ENCODE measurements at regions not wholly inside any gene's neighbourhood (a gene's known extent, or its start where the extent isn't known, plus 50 kb on each side); places are given as distances from the start of the nearest gene placed in this dataset.

DNA sequence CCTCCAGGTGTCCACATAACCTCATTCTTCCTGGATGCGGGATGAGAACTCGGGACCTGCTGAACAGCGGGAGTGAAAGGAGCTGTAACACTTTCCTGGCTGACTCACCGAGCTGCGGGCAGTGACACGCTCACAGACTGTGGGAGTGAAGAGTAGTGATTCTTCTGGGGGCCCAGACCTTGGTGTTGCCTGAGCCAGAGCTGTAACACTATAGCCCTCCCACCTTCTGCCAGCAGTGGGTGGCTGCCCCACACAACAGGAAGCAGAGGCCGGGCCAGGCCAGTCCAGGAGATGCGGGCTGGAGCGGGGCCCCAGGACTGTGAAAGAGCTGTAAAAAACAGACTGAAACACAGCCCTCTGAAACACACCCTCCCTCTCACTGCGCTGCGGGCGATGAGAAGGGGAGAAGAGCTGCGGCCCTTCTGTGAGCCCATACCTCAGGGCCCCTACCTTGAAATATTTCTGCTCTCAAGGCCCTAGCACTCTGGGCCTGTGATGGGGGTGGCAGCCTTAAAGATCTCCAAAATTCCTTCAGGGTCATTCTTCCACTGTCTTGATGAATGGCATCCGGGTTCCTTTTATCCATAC lies 464.0 kb upstream of the CCDC54 start:
- TF ChIP-seq EZH2 (IDR thresholded peaks at IDR 0.05; ENCODE audit: borderline replicate concordance, low read length) = no peak
- TF ChIP-seq, protein P1, sequence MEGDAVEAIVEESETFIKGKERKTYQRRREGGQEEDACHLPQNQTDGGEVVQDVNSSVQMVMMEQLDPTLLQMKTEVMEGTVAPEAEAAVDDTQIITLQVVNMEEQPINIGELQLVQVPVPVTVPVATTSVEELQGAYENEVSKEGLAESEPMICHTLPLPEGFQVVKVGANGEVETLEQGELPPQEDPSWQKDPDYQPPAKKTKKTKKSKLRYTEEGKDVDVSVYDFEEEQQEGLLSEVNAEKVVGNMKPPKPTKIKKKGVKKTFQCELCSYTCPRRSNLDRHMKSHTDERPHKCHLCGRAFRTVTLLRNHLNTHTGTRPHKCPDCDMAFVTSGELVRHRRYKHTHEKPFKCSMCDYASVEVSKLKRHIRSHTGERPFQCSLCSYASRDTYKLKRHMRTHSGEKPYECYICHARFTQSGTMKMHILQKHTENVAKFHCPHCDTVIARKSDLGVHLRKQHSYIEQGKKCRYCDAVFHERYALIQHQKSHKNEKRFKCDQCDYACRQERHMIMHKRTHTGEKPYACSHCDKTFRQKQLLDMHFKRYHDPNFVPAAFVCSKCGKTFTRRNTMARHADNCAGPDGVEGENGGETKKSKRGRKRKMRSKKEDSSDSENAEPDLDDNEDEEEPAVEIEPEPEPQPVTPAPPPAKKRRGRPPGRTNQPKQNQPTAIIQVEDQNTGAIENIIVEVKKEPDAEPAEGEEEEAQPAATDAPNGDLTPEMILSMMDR (IDR thresholded peaks at IDR 0.05; ENCODE audit: low read length) = no peak
- Histone ChIP-seq H2AFZ (ENCODE audit: low read length) (no peak overlapping the region), H4K20me1 (ENCODE audit: insufficient read depth, low read length) (no peaks in the 10 kb centered on the region), H3K9me3 (ENCODE audit: low read length) (no peaks in the 10 kb centered on the region), H3K27me3 (ENCODE audit: insufficient read depth, low read length) (no peaks in the 10 kb centered on the region), H3K4me1 (ENCODE audit: insufficient read depth, low read length, severe bottlenecking) (no peaks in the 10 kb centered on the region), H3K79me2 (ENCODE audit: insufficient read depth, low read length) (no peaks in the 10 kb centered on the region), H3F3A (ENCODE audit: insufficient read depth, low read length) (no peaks in the 10 kb centered on the region), H3K9ac (ENCODE audit: low read length) (no peak overlapping the region), H3K9me2 (ENCODE audit: low read depth, low read length) (no peaks in the 10 kb centered on the region), H3K27ac (ENCODE audit: low read depth, low read length, poor library complexity, severe bottlenecking) (no peak overlapping the region), H3K4me3 (ENCODE audit: low read depth, low read length, poor library complexity, severe bottlenecking) (no peak overlapping the region), H3K36me3 (ENCODE audit: insufficient read depth, low read length) (no peaks in the 10 kb centered on the region), H3K4me2 (ENCODE audit: low read length) (no peak overlapping the region)

DNA sequence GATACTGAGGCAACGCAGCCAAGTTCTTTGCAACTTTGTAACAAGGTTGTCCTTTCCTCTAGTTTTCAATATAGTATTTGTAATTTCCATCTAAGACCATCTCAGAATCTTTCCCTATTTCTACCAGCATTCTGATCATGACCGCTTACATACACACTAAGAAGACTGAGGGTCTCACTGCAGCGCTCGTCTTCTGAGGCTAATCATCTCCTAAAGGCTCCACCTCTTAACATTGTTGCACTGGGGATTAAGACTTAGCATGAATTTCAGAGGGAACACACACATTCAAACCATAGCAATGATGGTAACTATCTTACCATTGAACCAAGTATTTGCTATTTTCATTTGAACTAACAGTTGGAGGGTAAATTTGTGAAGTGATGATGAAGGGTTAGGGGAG lies 463.3 kb upstream of the CCDC54 start:
- Histone ChIP-seq H3K79me2 (ENCODE audit: insufficient read depth, low read length) (no peaks in the 10 kb centered on the region), H3K4me3 (ENCODE audit: low read depth, low read length, poor library complexity, severe bottlenecking) (no peak overlapping the region), H3F3A (ENCODE audit: insufficient read depth, low read length) (no peaks in the 10 kb centered on the region), H3K27me3 (ENCODE audit: insufficient read depth, low read length) (no peaks in the 10 kb centered on the region), H3K4me1 (ENCODE audit: insufficient read depth, low read length, severe bottlenecking) (no peaks in the 10 kb centered on the region), H3K27ac (ENCODE audit: low read depth, low read length, poor library complexity, severe bottlenecking) (no peak overlapping the region), H3K36me3 (ENCODE audit: insufficient read depth, low read length) (no peaks in the 10 kb centered on the region), H2AFZ (ENCODE audit: low read length) (no peak overlapping the region), H3K9me3 (ENCODE audit: low read length) (no peaks in the 10 kb centered on the region), H3K9me2 (ENCODE audit: low read depth, low read length) (no peaks in the 10 kb centered on the region), H4K20me1 (ENCODE audit: insufficient read depth, low read length) (no peaks in the 10 kb centered on the region), H3K9ac (ENCODE audit: low read length) (no peak overlapping the region), H3K4me2 (ENCODE audit: low read length) (no peak overlapping the region)
- TF ChIP-seq, protein P1 (IDR thresholded peaks at IDR 0.05; ENCODE audit: low read length) = no peak
- no peak for TF ChIP-seq EZH2 (IDR thresholded peaks at IDR 0.05; ENCODE audit: borderline replicate concordance, low read length)

DNA sequence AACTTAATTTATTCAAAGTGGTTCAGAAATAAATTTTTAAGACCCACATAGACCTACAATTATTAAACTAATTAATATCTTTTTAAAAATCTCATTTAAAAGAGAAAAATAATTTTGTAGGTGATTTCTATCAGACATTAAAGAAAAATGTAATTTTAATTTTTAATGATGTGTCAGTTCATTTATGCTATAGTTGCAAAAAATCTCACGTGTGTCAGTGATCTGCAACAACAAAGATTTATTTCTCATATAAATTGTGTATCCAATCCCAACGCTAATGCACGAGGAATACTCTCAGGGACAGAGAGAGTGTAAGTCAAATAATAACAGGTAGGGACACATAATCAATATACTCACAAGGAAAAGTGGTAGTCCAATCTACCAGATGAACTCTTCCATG lies 456.6 kb upstream of the CCDC54 start:
- Histone ChIP-seq H3K27me3 (ENCODE audit: insufficient read depth, low read length) (no peaks in the 10 kb centered on the region), H3K9me2 (ENCODE audit: low read depth, low read length) (no peaks in the 10 kb centered on the region), H3K4me2 (ENCODE audit: low read length) (no peak overlapping the region), H3K9me3 (ENCODE audit: low read length) (no peaks in the 10 kb centered on the region), H3K4me1 (ENCODE audit: insufficient read depth, low read length, severe bottlenecking) (no peaks in the 10 kb centered on the region), H4K20me1 (ENCODE audit: insufficient read depth, low read length) (no peaks in the 10 kb centered on the region), H3F3A (ENCODE audit: insufficient read depth, low read length) (no peaks in the 10 kb centered on the region), H3K36me3 (ENCODE audit: insufficient read depth, low read length) (no peaks in the 10 kb centered on the region), H3K4me3 (ENCODE audit: low read depth, low read length, poor library complexity, severe bottlenecking) (no peak overlapping the region), H2AFZ (ENCODE audit: low read length) (no peak overlapping the region), H3K27ac (ENCODE audit: low read depth, low read length, poor library complexity, severe bottlenecking) (no peak overlapping the region), H3K9ac (ENCODE audit: low read length) (no peak overlapping the region), H3K79me2 (ENCODE audit: insufficient read depth, low read length) (no peaks in the 10 kb centered on the region)
- no peak for TF ChIP-seq EZH2 (IDR thresholded peaks at IDR 0.05; ENCODE audit: borderline replicate concordance, low read length)

DNA sequence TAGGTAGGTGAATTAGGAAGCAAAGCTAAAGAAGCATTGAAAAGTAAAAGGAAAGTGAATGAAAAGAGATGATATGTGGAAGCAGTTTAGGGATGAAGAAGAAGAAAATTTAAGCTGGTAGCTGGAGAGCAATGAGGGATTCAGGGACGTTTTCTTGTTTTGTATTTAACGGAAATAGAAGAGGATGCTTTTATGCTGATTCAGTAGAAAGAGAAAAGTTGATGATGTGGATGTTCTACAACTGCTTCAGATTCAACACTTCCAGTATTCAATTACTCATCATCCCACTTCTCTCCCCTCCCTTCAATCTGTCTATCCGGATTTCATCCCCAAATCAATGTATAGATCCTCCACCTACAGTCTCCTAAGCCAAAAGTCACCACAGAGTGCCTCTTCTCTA lies 448.2 kb upstream of the CCDC54 start:
- no peak overlapping the region for H3K4me2 ChIP-seq (ENCODE audit: low read length)
- H3K4me1 ChIP-seq (ENCODE audit: insufficient read depth, low read length, severe bottlenecking) = no peaks in the 10 kb centered on the region
- no peak overlapping the region for H3K27ac ChIP-seq (ENCODE audit: low read depth, low read length, poor library complexity, severe bottlenecking)
- H3K9me3 ChIP-seq (ENCODE audit: low read length) = no peaks in the 10 kb centered on the region
- H3K36me3 ChIP-seq (ENCODE audit: insufficient read depth, low read length) = no peaks in the 10 kb centered on the region
- H3F3A ChIP-seq (ENCODE audit: insufficient read depth, low read length) = no peaks in the 10 kb centered on the region
- H2AFZ ChIP-seq (ENCODE audit: low read length) = no peak overlapping the region
- H3K79me2 ChIP-seq (ENCODE audit: insufficient read depth, low read length) = no peaks in the 10 kb centered on the region
- TF ChIP-seq EZH2 (IDR thresholded peaks at IDR 0.05; ENCODE audit: borderline replicate concordance, low read length) = no peak
- TF ChIP-seq, protein P1 (IDR thresholded peaks at IDR 0.05; ENCODE audit: low read length) = no peak
- H4K20me1 ChIP-seq (ENCODE audit: insufficient read depth, low read length) = no peaks in the 10 kb centered on the region
- no peaks in the 10 kb centered on the region for H3K27me3 ChIP-seq (ENCODE audit: insufficient read depth, low read length)
- H3K9ac ChIP-seq (ENCODE audit: low read length) = no peak overlapping the region
- no peaks in the 10 kb centered on the region for H3K9me2 ChIP-seq (ENCODE audit: low read depth, low read length)
- no peak overlapping the region for H3K4me3 ChIP-seq (ENCODE audit: low read depth, low read length, poor library complexity, severe bottlenecking)

All from OCI-LY1 (cell line).